HEK293 (cell line): ENCODE measurements at regions not wholly inside any gene's neighbourhood (a gene's known extent, or its start where the extent isn't known, plus 50 kb on each side); places are given as distances from the start of the nearest gene placed in this dataset.

ENCODE experiments used
- CTCF ChIA-PET: fragments of 350-600 bp; formaldehyde crosslinking; extraction: SDS; loops from one replicate; lab custom pipeline; 2021; ENCODE audit warnings: antibody characterized with exemption; lab: Yijun Ruan, JAX
- POLR2A ChIA-PET: fragments of 300-600 bp; formaldehyde crosslinking; extraction: SDS; loops from one replicate; lab custom pipeline; 2020; ENCODE audit warnings: antibody characterized with exemption, inconsistent platforms; lab: Yijun Ruan, JAX
- H3K27ac ChIP-seq: fragments of 200-500 bp; sonication (Bioruptor generic); 2 replicates; pipeline ENCODE4 v1.5.1; 2014; ENCODE audit warnings: low read depth, low read length, control low read depth, inconsistent platforms; ENCODE audit errors: extremely low read depth
- H3K36me3 ChIP-seq, 2 experiments: fragments of 200-500 bp in 1 of 2; sonication (Bioruptor generic) in 1 of 2; 1 replicate in 1 of 2; 2 replicates in 1 of 2; pipeline ENCODE4 v1.5.1; 2014 to 2017; ENCODE audit warnings: inconsistent platforms in 2 of 2, low read length in 2 of 2; ENCODE audit not compliant: control insufficient read depth in 2 of 2, insufficient read depth in 1 of 2
- H3K4me1 ChIP-seq: fragments of 200-500 bp; sonication (Bioruptor generic); 2 replicates; pipeline ENCODE4 v1.5.1; 2014; ENCODE audit warnings: mild to moderate bottlenecking, low read length, inconsistent platforms; ENCODE audit not compliant: control insufficient read depth, insufficient read depth
- H3K4me3 ChIP-seq: 2 replicates; pipeline ENCODE4 v1.5.1; 2011; ENCODE audit warnings: low read depth, mild to moderate bottlenecking, control low read depth, low read length, moderate library complexity
- H3K9me3 ChIP-seq: fragments of 200-500 bp; sonication (Bioruptor generic); 2 replicates; pipeline ENCODE4 v1.5.1; 2014; ENCODE audit warnings: low read depth, low read length, inconsistent platforms; ENCODE audit not compliant: control insufficient read depth, insufficient read depth
- AEBP2 ChIP-seq: fragments of 450-650 bp; formaldehyde crosslinking; IDR thresholded peaks from 2 replicates; pipeline ENCODE4 v1.5.1; 2016; ENCODE audit warnings: missing biosample characterization, missing genetic modification characterization, borderline replicate concordance
- ATF2 ChIP-seq: fragments of 450-650 bp; formaldehyde crosslinking; IDR thresholded peaks from 2 replicates; pipeline ENCODE4 v1.5.1; 2016; ENCODE audit warnings: missing biosample characterization, missing genetic modification characterization, low read depth
- GLIS1 ChIP-seq: fragments of 450-650 bp; formaldehyde crosslinking; IDR thresholded peaks from 2 replicates; pipeline ENCODE4 v1.5.1; 2016; ENCODE audit warnings: missing biosample characterization, missing genetic modification characterization
- KLF1 ChIP-seq: fragments of 450-650 bp; formaldehyde crosslinking; IDR thresholded peaks from 2 replicates; pipeline ENCODE4 v1.5.1; 2016; ENCODE audit warnings: missing biosample characterization, missing genetic modification characterization
- OVOL3 ChIP-seq: fragments of 450-650 bp; formaldehyde crosslinking; IDR thresholded peaks from 2 replicates; pipeline ENCODE4 v1.5.1; 2016; ENCODE audit warnings: missing biosample characterization, missing genetic modification characterization
- PRDM10 ChIP-seq: fragments of 450-650 bp; formaldehyde crosslinking; IDR thresholded peaks from 2 replicates; pipeline ENCODE4 v1.5.1; 2016; ENCODE audit warnings: missing biosample characterization, missing genetic modification characterization
- PRDM4 ChIP-seq: fragments of 450-650 bp; formaldehyde crosslinking; IDR thresholded peaks from 2 replicates; pipeline ENCODE4 v1.5.1; 2017; ENCODE audit warnings: missing biosample characterization, missing genetic modification characterization
- REPIN1 ChIP-seq: fragments of 450-650 bp; formaldehyde crosslinking; IDR thresholded peaks from 2 replicates; pipeline ENCODE4 v1.5.1; 2017; ENCODE audit warnings: missing biosample characterization, missing genetic modification characterization, low read depth
- SALL2 ChIP-seq: fragments of 450-650 bp; formaldehyde crosslinking; IDR thresholded peaks from 2 replicates; pipeline ENCODE4 v1.5.0; 2017; ENCODE audit warnings: missing biosample characterization, mild to moderate bottlenecking, missing genetic modification characterization, borderline replicate concordance
- YY1 ChIP-seq: fragments of 450-650 bp; formaldehyde crosslinking; IDR thresholded peaks from 2 replicates; pipeline ENCODE4 v1.5.1; 2018; ENCODE audit warnings: missing biosample characterization, missing genetic modification characterization
- ZFP37 ChIP-seq: fragments of 450-650 bp; formaldehyde crosslinking; IDR thresholded peaks from 2 replicates; pipeline ENCODE4 v1.5.1; 2016; ENCODE audit warnings: missing biosample characterization, missing genetic modification characterization
- ZNF121 ChIP-seq: fragments of 450-650 bp; formaldehyde crosslinking; IDR thresholded peaks from 2 replicates; pipeline ENCODE4 v1.5.1; 2016; ENCODE audit warnings: missing biosample characterization, missing genetic modification characterization
- ZNF184 ChIP-seq: fragments of 450-650 bp; IDR thresholded peaks from 2 replicates; pipeline ENCODE4 v1.5.1; 2018; ENCODE audit warnings: missing biosample characterization, mild to moderate bottlenecking, missing genetic modification characterization
- ZNF518A ChIP-seq: fragments of 450-650 bp; formaldehyde crosslinking; conservative IDR thresholded peaks from 2 replicates; pipeline ENCODE4 v1.5.1; 2016; ENCODE audit warnings: low read depth, missing biosample characterization, missing genetic modification characterization
- ZNF548 ChIP-seq: fragments of 450-650 bp; formaldehyde crosslinking; IDR thresholded peaks from 2 replicates; pipeline ENCODE4 v1.5.1; 2016; ENCODE audit warnings: missing biosample characterization, missing genetic modification characterization
- ZNF549 ChIP-seq: fragments of 450-650 bp; IDR thresholded peaks from 2 replicates; pipeline ENCODE4 v1.5.1; 2018; ENCODE audit warnings: missing biosample characterization, missing genetic modification characterization, mild to moderate bottlenecking, inconsistent platforms, moderate library complexity
- ZNF555 ChIP-seq: fragments of 450-650 bp; formaldehyde crosslinking; conservative IDR thresholded peaks from 2 replicates; pipeline ENCODE4 v1.5.1; 2017; ENCODE audit warnings: missing biosample characterization, mild to moderate bottlenecking, missing genetic modification characterization, inconsistent platforms
- ZNF610 ChIP-seq: fragments of 450-650 bp; formaldehyde crosslinking; IDR thresholded peaks from 2 replicates; pipeline ENCODE4 v1.5.1; 2016; ENCODE audit warnings: missing biosample characterization, missing genetic modification characterization, borderline replicate concordance
- ZNF626 ChIP-seq: fragments of 450-650 bp; sonication (Bioruptor Pico); formaldehyde crosslinking; IDR thresholded peaks from 2 replicates; pipeline ENCODE4 v1.5.1; 2018; ENCODE audit warnings: missing biosample characterization, missing genetic modification characterization, inconsistent platforms
- ZNF660 ChIP-seq: fragments of 450-650 bp; IDR thresholded peaks from 2 replicates; pipeline ENCODE4 v1.5.1; 2018; ENCODE audit warnings: missing biosample characterization, mild to moderate bottlenecking, missing genetic modification characterization

- CTCF ChIA-PET, result interaction anchor here (0.6 to 1.6 kb wide), 3 partner anchors 19 to 658 kb away, joined by 4 to 5 read pairs (median 4); no protein-coding TSS in a partner anchor
- no peaks in the 10 kb centered on the region; a peak in 1 of 3 replicates for H3K36me3 ChIP-seq
- no peak overlapping the region for H3K27ac ChIP-seq
- no peaks in the 10 kb centered on the region for H3K4me1 ChIP-seq
- no peak for TF ChIP-seq PRDM10 (tag by site-specific recombination)
- TF ChIP-seq SALL2 (tag by site-specific recombination), result no peak
- no peak for TF ChIP-seq ZNF549
- TF ChIP-seq KLF1 (tag by site-specific recombination), result no peak
- TF ChIP-seq REPIN1, result no peak
- no peak for TF ChIP-seq ZFP37 (tag by site-specific recombination)
- no peak for TF ChIP-seq ZNF555 (tag by site-specific recombination)
- no peak for TF ChIP-seq GLIS1
- no peak for TF ChIP-seq AEBP2 (tag by site-specific recombination)
- no peak for TF ChIP-seq ZNF518A (tag by site-specific recombination)
- no peak for TF ChIP-seq ZNF548 (tag by site-specific recombination)
- no peak for TF ChIP-seq PRDM4 (tag by site-specific recombination)
- TF ChIP-seq ZNF610, result no peak
- TF ChIP-seq OVOL3 (tag by site-specific recombination), result no peak
- TF ChIP-seq ZNF121 (tag by site-specific recombination), result no peak
- no peak for TF ChIP-seq ATF2 (tag by site-specific recombination)
- TF ChIP-seq ZNF660, result no peak
- TF ChIP-seq ZNF626 (tag by site-specific recombination), result no peak
- TF ChIP-seq YY1 (tag by site-specific recombination), result no peak
- no peak for TF ChIP-seq ZNF184 (tag by site-specific recombination)
- TF ChIP-seq, all 188 proteins: peak for 0
- POLR2A ChIA-PET, result no interaction called here
- H3K9me3 ChIP-seq, result no peaks in the 10 kb centered on the region; the same call in 1 of the 2 replicates
- no peak overlapping the region for H3K4me3 ChIP-seq
Measured at GRCh38 chr19:31567776-31568175, 218.5 kb upstream of the TSHZ3 start.
